OCI-LY1 (cell line): ENCODE measurements at regions not wholly inside any gene's neighbourhood (a gene's known extent, or its start where the extent isn't known, plus 50 kb on each side); places are given as distances from the start of the nearest gene placed in this dataset.

ENCODE experiments used
- H2AFZ ChIP-seq: fragments of 200-600 bp; sonication (generic), shearing (Covaris generic); 2 replicates; pipeline ENCODE4 v1.6.0; 2014; ENCODE audit warnings: antibody characterized with exemption, mild to moderate bottlenecking, low read length
- H3F3A ChIP-seq: fragments of 200-600 bp; sonication (generic), shearing (Covaris generic); 2 replicates; pipeline ENCODE4 v1.6.0; 2014; ENCODE audit warnings: mild to moderate bottlenecking, antibody characterized with exemption, low read length, moderate library complexity; ENCODE audit not compliant: insufficient read depth
- H3K27ac ChIP-seq: fragments of 200-600 bp; sonication (generic); 2 replicates; pipeline ENCODE4 v1.5.1; 2014; ENCODE audit warnings: low read length, mixed run types, mild to moderate bottlenecking, low read depth; ENCODE audit not compliant: poor library complexity, severe bottlenecking
- H3K27me3 ChIP-seq: fragments of 200-600 bp; sonication (generic); 2 replicates; pipeline ENCODE4 v1.6.0; 2014; ENCODE audit warnings: antibody characterized with exemption, mild to moderate bottlenecking, low read length, moderate library complexity; ENCODE audit not compliant: insufficient read depth
- H3K36me3 ChIP-seq: fragments of 200-600 bp; sonication (generic); 2 replicates; pipeline ENCODE4 v1.6.1; 2014; ENCODE audit warnings: mild to moderate bottlenecking, antibody characterized with exemption, low read length, moderate library complexity, mixed read lengths; ENCODE audit not compliant: insufficient read depth
- H3K4me1 ChIP-seq: fragments of 200-600 bp; sonication (generic); 2 replicates; pipeline ENCODE4 v1.5.1; 2014; ENCODE audit warnings: mild to moderate bottlenecking, low read length, moderate library complexity; ENCODE audit not compliant: insufficient read depth, severe bottlenecking
- H3K4me2 ChIP-seq: fragments of 200-600 bp; sonication (generic), shearing (Covaris generic); 2 replicates; pipeline ENCODE4 v1.6.1; 2014; ENCODE audit warnings: low read length
- H3K4me3 ChIP-seq: fragments of 200-600 bp; sonication (generic); 2 replicates; pipeline ENCODE4 v1.5.1; 2014; ENCODE audit warnings: low read length, low read depth, mild to moderate bottlenecking, mixed read lengths; ENCODE audit not compliant: poor library complexity, severe bottlenecking
- H3K79me2 ChIP-seq: fragments of 200-600 bp; shearing (Covaris generic); 2 replicates; pipeline ENCODE4 v1.6.1; 2016; ENCODE audit warnings: mixed run types, low read length, mixed read lengths; ENCODE audit not compliant: insufficient read depth
- H3K9ac ChIP-seq: fragments of 200-600 bp; sonication (generic), shearing (Covaris generic); 2 replicates; pipeline ENCODE4 v1.6.1; 2014; ENCODE audit warnings: mild to moderate bottlenecking, low read length, mixed read lengths
- H3K9me2 ChIP-seq: fragments of 200-600 bp; sonication (generic), shearing (Covaris generic); 2 replicates; pipeline ENCODE4 v1.6.1; 2014; ENCODE audit warnings: low read depth, mild to moderate bottlenecking, low read length, mixed read lengths
- H3K9me3 ChIP-seq: fragments of 200-600 bp; shearing (Covaris generic); 2 replicates; pipeline ENCODE4 v1.6.1; 2014; ENCODE audit warnings: low read length, mixed read lengths
- H4K20me1 ChIP-seq: fragments of 200-600 bp; sonication (generic), shearing (Covaris generic); 2 replicates; pipeline ENCODE4 v1.6.0; 2016; ENCODE audit warnings: mild to moderate bottlenecking, low read length; ENCODE audit not compliant: insufficient read depth
- EZH2 ChIP-seq: fragments of 200-600 bp; sonication (generic), shearing (Covaris generic); IDR thresholded peaks from 2 replicates; pipeline ENCODE4 v1.8.0; 2017; ENCODE audit warnings: borderline replicate concordance, mixed run types, mild to moderate bottlenecking, antibody characterized with exemption, low read length, moderate library complexity, mixed read lengths
- TF ChIP-seq, protein P1 (sequence below): fragments of 200-600 bp; sonication (generic), shearing (Covaris generic); IDR thresholded peaks from 2 replicates; pipeline ENCODE4 v1.5.1; 2017; ENCODE audit warnings: mild to moderate bottlenecking, antibody characterized with exemption, low read length, moderate library complexity, mixed read lengths

DNA sequence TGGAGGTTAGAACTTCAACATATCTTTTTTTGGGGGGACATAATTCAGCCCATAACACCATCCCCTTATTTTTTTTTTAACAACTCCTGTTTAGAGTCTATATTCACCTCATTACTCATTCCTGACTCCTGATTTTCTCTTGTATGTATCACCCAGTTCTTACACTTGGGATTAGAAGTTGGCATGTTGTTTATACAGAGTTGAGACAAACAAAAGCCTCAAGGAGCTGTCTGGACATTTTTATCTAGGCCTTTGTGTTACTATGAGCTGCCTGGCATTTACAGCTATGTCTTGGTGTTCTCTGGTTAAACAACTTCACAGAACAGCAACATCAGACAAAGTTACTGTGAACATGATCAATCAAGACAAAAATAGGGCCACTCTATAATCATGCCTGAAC lies 517.5 kb downstream of the KIF20B start:
- H3K9me3 ChIP-seq, result no peaks in the 10 kb centered on the region
- no peak overlapping the region for H3K9ac ChIP-seq
- H3K9me2 ChIP-seq, result no peaks in the 10 kb centered on the region
- no peak overlapping the region for H3K27ac ChIP-seq
- no peak overlapping the region for H3K4me2 ChIP-seq
- no peak overlapping the region for H3K4me3 ChIP-seq
- no peak for TF ChIP-seq EZH2
- TF ChIP-seq, protein P1, sequence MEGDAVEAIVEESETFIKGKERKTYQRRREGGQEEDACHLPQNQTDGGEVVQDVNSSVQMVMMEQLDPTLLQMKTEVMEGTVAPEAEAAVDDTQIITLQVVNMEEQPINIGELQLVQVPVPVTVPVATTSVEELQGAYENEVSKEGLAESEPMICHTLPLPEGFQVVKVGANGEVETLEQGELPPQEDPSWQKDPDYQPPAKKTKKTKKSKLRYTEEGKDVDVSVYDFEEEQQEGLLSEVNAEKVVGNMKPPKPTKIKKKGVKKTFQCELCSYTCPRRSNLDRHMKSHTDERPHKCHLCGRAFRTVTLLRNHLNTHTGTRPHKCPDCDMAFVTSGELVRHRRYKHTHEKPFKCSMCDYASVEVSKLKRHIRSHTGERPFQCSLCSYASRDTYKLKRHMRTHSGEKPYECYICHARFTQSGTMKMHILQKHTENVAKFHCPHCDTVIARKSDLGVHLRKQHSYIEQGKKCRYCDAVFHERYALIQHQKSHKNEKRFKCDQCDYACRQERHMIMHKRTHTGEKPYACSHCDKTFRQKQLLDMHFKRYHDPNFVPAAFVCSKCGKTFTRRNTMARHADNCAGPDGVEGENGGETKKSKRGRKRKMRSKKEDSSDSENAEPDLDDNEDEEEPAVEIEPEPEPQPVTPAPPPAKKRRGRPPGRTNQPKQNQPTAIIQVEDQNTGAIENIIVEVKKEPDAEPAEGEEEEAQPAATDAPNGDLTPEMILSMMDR, result no peak
- H3F3A ChIP-seq, result no peaks in the 10 kb centered on the region
- H4K20me1 ChIP-seq, result no peaks in the 10 kb centered on the region
- no peak overlapping the region for H2AFZ ChIP-seq
- H3K27me3 ChIP-seq, result no peaks in the 10 kb centered on the region
- H3K36me3 ChIP-seq, result no peaks in the 10 kb centered on the region
- no peaks in the 10 kb centered on the region for H3K4me1 ChIP-seq
- no peaks in the 10 kb centered on the region for H3K79me2 ChIP-seq

- Histone ChIP-seq H3K4me3 (no peak overlapping the region), H3K36me3 (no peaks in the 10 kb centered on the region), H3K9ac (no peak overlapping the region), H3K9me2 (no peaks in the 10 kb centered on the region), H3K79me2 (no peaks in the 10 kb centered on the region), H3F3A (no peaks in the 10 kb centered on the region), H2AFZ (no peak overlapping the region), H3K27ac (no peak overlapping the region), H3K4me1 (no peaks in the 10 kb centered on the region), H4K20me1 (no peaks in the 10 kb centered on the region), H3K9me3 (no peaks in the 10 kb centered on the region), H3K4me2 (no peak overlapping the region), H3K27me3 (no peaks in the 10 kb centered on the region)
- TF ChIP-seq EZH2, result no peak
- TF ChIP-seq, protein P1, result no peak
Measured at GRCh38 chr10:90222372-90222771, 521.0 kb downstream of the KIF20B start.

DNA sequence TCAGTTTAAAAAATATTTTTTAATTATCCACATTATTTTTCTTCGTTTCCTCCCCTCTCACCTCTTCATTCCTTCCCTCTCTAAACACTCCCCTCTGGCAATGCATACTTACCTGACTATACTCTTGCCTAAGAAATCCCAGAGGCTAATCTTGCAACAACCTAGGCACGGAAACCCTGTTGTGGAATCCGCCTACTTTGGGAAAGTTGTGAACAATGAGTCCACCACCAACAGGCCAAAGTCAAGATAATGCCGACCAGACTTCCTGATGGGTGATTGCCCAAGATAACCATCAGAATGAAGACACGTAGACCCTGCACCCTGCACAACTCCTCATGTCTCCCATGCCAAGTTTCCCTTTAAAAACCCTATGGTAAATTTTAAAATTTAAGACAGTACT lies 521.5 kb downstream of the KIF20B start:
- H3K27ac ChIP-seq, result no peak overlapping the region
- H2AFZ ChIP-seq, result no peak overlapping the region
- TF ChIP-seq EZH2, result no peak
- TF ChIP-seq, protein P1, result no peak

More for the DNA sequence above, 521.5 kb downstream of the KIF20B start:
- Histone ChIP-seq H3K9me2 (no peaks in the 10 kb centered on the region), H3K4me2 (no peak overlapping the region), H3K9me3 (no peaks in the 10 kb centered on the region), H3K9ac (no peak overlapping the region), H3K4me1 (no peaks in the 10 kb centered on the region), H3K4me3 (no peak overlapping the region), H3F3A (no peaks in the 10 kb centered on the region), H3K27me3 (no peaks in the 10 kb centered on the region), H4K20me1 (no peaks in the 10 kb centered on the region), H3K36me3 (no peaks in the 10 kb centered on the region), H3K79me2 (no peaks in the 10 kb centered on the region)
